H1 (cell line): ENCODE measurements at regions not wholly inside any gene's neighbourhood (a gene's known extent, or its start where the extent isn't known, plus 50 kb on each side); places are given as distances from the start of the nearest gene placed in this dataset.

Experiments used
- CTCF ChIA-PET: fragments of 300-600 bp; sonication (Branson Sonifier 250); formaldehyde crosslinking; loops from one replicate; lab custom pipeline; 2021; ENCODE audit not compliant: partially characterized antibody; lab: Charles Lee
- POLR2A ChIA-PET: fragments of 300-600 bp; sonication (Branson Sonifier 250); formaldehyde crosslinking; loops from one replicate; lab custom pipeline; 2021; ENCODE audit warnings: inconsistent platforms; ENCODE audit not compliant: partially characterized antibody; lab: Charles Lee
- DNase-seq, 2 experiments: peaks; one replicate each; pipeline versions ENCODE4 v3.0.0 to v3.0.0-alpha.2; 2010 to 2022; ENCODE audit warnings: low spot score in 2 of 2, low read depth in 1 of 2, mixed read lengths in 1 of 2
- FAIRE-seq: peaks from 2 replicates; lab custom pipeline; 2011; peaks lifted over from hg19 to GRCh38; lab: Jason Lieb, UNC
- H2AFZ ChIP-seq: 2 replicates; pipeline ENCODE4 v1.8.1; 2012; ENCODE audit warnings: low read length, inconsistent platforms
- H2AK5ac ChIP-seq: 2 replicates; pipeline ENCODE4 v1.6.1; 2013; ENCODE audit warnings: low read depth, low read length
- H2BK120ac ChIP-seq: replicated peaks from 2 replicates; pipeline ENCODE3; 2013; ENCODE audit warnings: low read depth, low read length, inconsistent platforms
- H2BK12ac ChIP-seq: 2 replicates; pipeline ENCODE4 v1.6.1; 2013; ENCODE audit warnings: low read depth, low read length
- H2BK15ac ChIP-seq: 2 replicates; pipeline ENCODE4 v1.6.1; 2013; ENCODE audit warnings: low read length
- H2BK20ac ChIP-seq: 2 replicates; pipeline ENCODE4 v1.6.1; 2013; ENCODE audit warnings: low read length
- H2BK5ac ChIP-seq: 2 replicates; pipeline ENCODE4 v1.6.1; 2013; ENCODE audit warnings: low read depth, low read length
- H3K14ac ChIP-seq: 2 replicates; pipeline ENCODE4 v1.6.1; 2013; ENCODE audit warnings: inconsistent platforms; ENCODE audit not compliant: insufficient read length
- H3K18ac ChIP-seq: 2 replicates; pipeline ENCODE4 v1.6.1; 2013; ENCODE audit warnings: low read length; ENCODE audit errors: extremely low read depth
- H3K23ac ChIP-seq: 2 replicates; pipeline ENCODE4 v1.6.1; 2013; ENCODE audit warnings: inconsistent platforms; ENCODE audit not compliant: insufficient read length
- H3K23me2 ChIP-seq: 2 replicates; pipeline ENCODE4 v1.6.1; 2013; ENCODE audit warnings: low read depth, low read length
- H3K27ac ChIP-seq: 2 replicates; pipeline ENCODE4 v1.6.1; 2011; ENCODE audit warnings: low read depth, low read length, inconsistent platforms
- H3K27me3 ChIP-seq, 4 experiments: replicated peaks in 1 of 4; 1 replicate in 1 of 4; 2 replicates in 3 of 4; pipeline versions ENCODE4 v1.6.1 to v1.8.1; 2011 to 2013; ENCODE audit warnings: low read length in 3 of 4, mild to moderate bottlenecking in 3 of 4, inconsistent platforms in 2 of 4, mixed read lengths in 2 of 4, moderate library complexity in 1 of 4; ENCODE audit not compliant: control insufficient read depth in 3 of 4, insufficient read depth in 3 of 4; ENCODE audit errors: extremely low read depth in 1 of 4
- H3K36me3 ChIP-seq, 4 experiments: 2 replicates each; pipeline versions ENCODE4 v1.6.1 to v1.8.1; 2011 to 2013; ENCODE audit warnings: mild to moderate bottlenecking in 4 of 4, low read length in 3 of 4, moderate library complexity in 2 of 4, control low read depth in 1 of 4, inconsistent platforms in 1 of 4; ENCODE audit not compliant: insufficient read depth in 4 of 4, control insufficient read depth in 2 of 4
- H3K4ac ChIP-seq: replicated peaks from 2 replicates; pipeline ENCODE3; 2013; ENCODE audit warnings: low read length, low read depth, mixed read lengths, inconsistent platforms; ENCODE audit not compliant: insufficient read length
- H3K4me1 ChIP-seq, 4 experiments: replicated peaks in 1 of 4; 1 replicate in 1 of 4; 2 replicates in 3 of 4; pipeline versions ENCODE4 v1.6.1 to v1.8.1; 2011 to 2013; ENCODE audit warnings: low read length in 3 of 4, inconsistent platforms in 2 of 4, mixed read lengths in 1 of 4; ENCODE audit not compliant: insufficient read depth in 4 of 4, control insufficient read depth in 3 of 4
- H3K4me2 ChIP-seq, 2 experiments: 2 replicates each; pipeline versions ENCODE4 v1.6.1 to v1.8.1; 2011 to 2013; ENCODE audit warnings: low read depth in 2 of 2, low read length in 2 of 2, control low read depth in 1 of 2, inconsistent platforms in 1 of 2, mild to moderate bottlenecking in 1 of 2; ENCODE audit not compliant: insufficient read depth in 1 of 2
- H3K4me3 ChIP-seq, 4 experiments: fragments of 200-600, 300-600 bp in 1 of 4; sonication (generic), shearing (Covaris generic), sonication (Bioruptor Twin) in 1 of 4; 2 replicates each; pipeline versions ENCODE4 v1.5.1 to v1.8.1; 2011 to 2016; ENCODE audit warnings: low read length in 4 of 4, low read depth in 3 of 4, control low read depth in 2 of 4, inconsistent platforms in 2 of 4, mild to moderate bottlenecking in 2 of 4, mixed read lengths in 1 of 4, moderate library complexity in 1 of 4; ENCODE audit not compliant: insufficient read depth in 2 of 4; ENCODE audit errors: extremely low read depth in 1 of 4
- H3K56ac ChIP-seq: replicated peaks from 2 replicates; pipeline ENCODE3; 2013; ENCODE audit warnings: low read depth, mild to moderate bottlenecking, mixed read lengths, low read length, inconsistent platforms; ENCODE audit not compliant: insufficient read length
- H3K79me1 ChIP-seq: 2 replicates; pipeline ENCODE4 v1.6.1; 2013; ENCODE audit warnings: low read depth, low read length, control low read depth
- H3K79me2 ChIP-seq, 2 experiments: 2 replicates each; pipeline versions ENCODE4 v1.6.1 to v1.8.1; 2012 to 2013; ENCODE audit warnings: low read length in 2 of 2, mild to moderate bottlenecking in 2 of 2, inconsistent platforms in 1 of 2; ENCODE audit not compliant: insufficient read depth in 2 of 2, control insufficient read depth in 1 of 2
- H3K9ac ChIP-seq, 4 experiments: replicated peaks in 1 of 4; 1 replicate in 1 of 4; 2 replicates in 3 of 4; pipeline versions ENCODE4 v1.6.1 to v1.8.1; 2011 to 2013; ENCODE audit warnings: low read depth in 3 of 4, low read length in 3 of 4, control low read depth in 2 of 4, mild to moderate bottlenecking in 2 of 4, moderate library complexity in 2 of 4, inconsistent platforms in 1 of 4; ENCODE audit errors: extremely low read depth in 1 of 4
- H3K9me3 ChIP-seq, 2 experiments: 2 replicates each; pipeline versions ENCODE4 v1.6.1 to v1.8.1; 2012 to 2013; ENCODE audit warnings: mild to moderate bottlenecking in 2 of 2, moderate library complexity in 2 of 2, control low read depth in 1 of 2, inconsistent platforms in 1 of 2, low read depth in 1 of 2, low read length in 1 of 2, mixed read lengths in 1 of 2; ENCODE audit not compliant: insufficient read depth in 2 of 2
- H4K20me1 ChIP-seq, 2 experiments: replicated peaks in 1 of 2; 2 replicates each; pipeline versions ENCODE3 to v1.8.1; 2011 to 2013; ENCODE audit warnings: inconsistent platforms in 2 of 2, low read length in 2 of 2, mild to moderate bottlenecking in 1 of 2; ENCODE audit not compliant: insufficient read depth in 2 of 2, control insufficient read depth in 1 of 2
- H4K5ac ChIP-seq: 2 replicates; pipeline ENCODE4 v1.6.1; 2013; ENCODE audit warnings: low read length, low read depth, mixed read lengths, inconsistent platforms; ENCODE audit not compliant: insufficient read length
- H4K8ac ChIP-seq: 2 replicates; pipeline ENCODE4 v1.8.0; 2013; ENCODE audit warnings: mild to moderate bottlenecking, moderate library complexity, low read length, inconsistent platforms; ENCODE audit not compliant: insufficient read depth; ENCODE audit errors: extremely low read depth
- H4K91ac ChIP-seq: replicated peaks from 2 replicates; pipeline ENCODE3; 2013; ENCODE audit warnings: low read length, mixed read lengths, inconsistent platforms; ENCODE audit not compliant: insufficient read length
- CBX5 ChIP-seq: fragments of 300-800, 300-1000 bp; sonication (generic); IDR thresholded peaks from 2 replicates; pipeline ENCODE4 v1.7.1; 2016; ENCODE audit warnings: antibody characterized with exemption, low read length, low read depth
- WGBS, 2 experiments: shearing (Covaris generic) in 1 of 2; methylation state at CpG; one replicate each; pipeline versions ENCODE4 v1.1.6 to v1.1.7; 2013 to 2015; ENCODE audit warnings: low lambda C conversion rate in 2 of 2, mixed read lengths in 2 of 2, inconsistent platforms in 1 of 2, low coverage in 1 of 2, missing lambda C conversion rate in 1 of 2; ENCODE audit not compliant: insufficient replicate concordance in 2 of 2, insufficient coverage in 1 of 2, insufficient read length in 1 of 2; ENCODE audit errors: extremely low coverage in 1 of 2, missing lambda C conversion rate in 1 of 2; 5-methylcytosine and 5-hydroxymethylcytosine counted together

- H3K9me3 ChIP-seq: no peaks in the 10 kb centered on the region
- TF ChIP-seq CBX5: no peak
- H2BK5ac ChIP-seq: no peak overlapping the region
- no peak overlapping the region for H3K27ac ChIP-seq
- no peak overlapping the region for H3K4ac ChIP-seq
- H3K36me3 ChIP-seq: no peaks in the 10 kb centered on the region
- ChIA-PET CTCF (interaction anchor here (0.8 kb wide), 1 partner anchor 143 kb away, joined by 4 read pairs; no protein-coding TSS in a partner anchor), POLR2A (no interaction called here)
- H3K23me2 ChIP-seq: no peaks in the 10 kb centered on the region
- no peak overlapping the region for H4K5ac ChIP-seq
- H3K23ac ChIP-seq: no peak overlapping the region
- H2AK5ac ChIP-seq: no peak overlapping the region
- no peak overlapping the region for H4K91ac ChIP-seq
- no peak overlapping the region for H2BK12ac ChIP-seq
- H2BK15ac ChIP-seq: no peak overlapping the region
- H3K4me2 ChIP-seq: no peak overlapping the region
- H3K27me3 ChIP-seq: no peaks in the 10 kb centered on the region
- no peak overlapping the region for H2BK20ac ChIP-seq
- H2BK120ac ChIP-seq: no peak overlapping the region
- H3K79me1 ChIP-seq: no peaks in the 10 kb centered on the region
- H4K8ac ChIP-seq: no peak overlapping the region
- H3K4me1 ChIP-seq: no peaks in the 10 kb centered on the region
- H3K79me2 ChIP-seq: no peaks in the 10 kb centered on the region
- H2AFZ ChIP-seq: no peak overlapping the region
- H3K14ac ChIP-seq: no peak overlapping the region
- no peak overlapping the region for H3K9ac ChIP-seq
- 90% methylated on average over 2 of the region's 2 CpGs; no CpG with 5 or more reads in 1 of the 2 experiments for WGBS, 2 experiments
- H3K56ac ChIP-seq: no peak overlapping the region
- DNase-seq: no peak
- FAIRE-seq: no peak
- H4K20me1 ChIP-seq: no peaks in the 10 kb centered on the region
- H3K4me3 ChIP-seq: no peak overlapping the region
- H3K18ac ChIP-seq: no peak overlapping the region
Measured at GRCh38 chr4:115515366-115515765, 401.9 kb upstream of the NDST4 start.
